ENCODE measurements at regions not wholly inside any gene's neighbourhood (a gene's known extent, or its start where the extent isn't known, plus 50 kb on each side); places are given as distances from the start of the nearest gene placed in this dataset.

DNA sequence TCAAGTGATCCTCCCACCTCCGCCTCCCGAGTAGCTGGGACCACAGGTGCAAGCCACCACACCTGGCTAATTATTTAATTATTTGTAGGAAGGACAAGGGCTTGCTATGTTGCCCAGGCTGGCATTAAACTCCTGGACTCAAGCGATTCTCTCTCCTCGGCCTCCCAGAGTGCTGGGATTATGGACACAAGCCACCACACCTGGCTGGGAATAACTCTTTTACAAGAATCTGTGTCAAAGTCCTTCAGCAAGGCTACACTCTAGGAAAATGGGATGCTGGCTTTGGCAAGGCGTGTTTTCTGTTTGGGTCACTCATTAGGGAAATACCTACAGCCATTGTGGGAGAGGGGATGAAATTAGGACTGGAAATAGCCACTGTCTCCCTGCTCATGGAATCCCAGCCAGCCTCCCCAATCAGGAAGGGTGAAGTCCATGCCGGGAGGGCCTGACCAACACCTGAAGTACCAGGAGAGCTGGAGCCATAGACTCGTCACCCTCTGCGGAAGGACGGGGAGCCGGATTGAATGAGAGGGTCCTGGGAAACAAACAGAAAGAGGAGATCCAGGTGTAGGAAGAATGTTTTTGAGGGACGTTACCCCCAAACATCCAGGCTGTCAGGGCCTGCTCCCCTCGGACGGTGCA lies 72.2 kb upstream of the MYL10 start:
- TF ChIP-seq, protein P1, sequence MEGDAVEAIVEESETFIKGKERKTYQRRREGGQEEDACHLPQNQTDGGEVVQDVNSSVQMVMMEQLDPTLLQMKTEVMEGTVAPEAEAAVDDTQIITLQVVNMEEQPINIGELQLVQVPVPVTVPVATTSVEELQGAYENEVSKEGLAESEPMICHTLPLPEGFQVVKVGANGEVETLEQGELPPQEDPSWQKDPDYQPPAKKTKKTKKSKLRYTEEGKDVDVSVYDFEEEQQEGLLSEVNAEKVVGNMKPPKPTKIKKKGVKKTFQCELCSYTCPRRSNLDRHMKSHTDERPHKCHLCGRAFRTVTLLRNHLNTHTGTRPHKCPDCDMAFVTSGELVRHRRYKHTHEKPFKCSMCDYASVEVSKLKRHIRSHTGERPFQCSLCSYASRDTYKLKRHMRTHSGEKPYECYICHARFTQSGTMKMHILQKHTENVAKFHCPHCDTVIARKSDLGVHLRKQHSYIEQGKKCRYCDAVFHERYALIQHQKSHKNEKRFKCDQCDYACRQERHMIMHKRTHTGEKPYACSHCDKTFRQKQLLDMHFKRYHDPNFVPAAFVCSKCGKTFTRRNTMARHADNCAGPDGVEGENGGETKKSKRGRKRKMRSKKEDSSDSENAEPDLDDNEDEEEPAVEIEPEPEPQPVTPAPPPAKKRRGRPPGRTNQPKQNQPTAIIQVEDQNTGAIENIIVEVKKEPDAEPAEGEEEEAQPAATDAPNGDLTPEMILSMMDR (IDR thresholded peaks at IDR 0.05; ENCODE audit: extremely low read depth in 1 of 2, insufficient read depth in 1 of 2, low read depth in 1 of 2, low read length in 2 of 2): no peak
- TF ChIP-seq, protein P2, sequence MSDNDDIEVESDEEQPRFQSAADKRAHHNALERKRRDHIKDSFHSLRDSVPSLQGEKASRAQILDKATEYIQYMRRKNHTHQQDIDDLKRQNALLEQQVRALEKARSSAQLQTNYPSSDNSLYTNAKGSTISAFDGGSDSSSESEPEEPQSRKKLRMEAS (IDR thresholded peaks at IDR 0.05; ENCODE audit: insufficient read depth, insufficient read length): no peak
- TF ChIP-seq EZH2 (IDR thresholded peaks at IDR 0.05; ENCODE audit: borderline replicate concordance, low read depth, low read length, severe bottlenecking) (no peak), POLR2A (IDR thresholded peaks at IDR 0.05; ENCODE audit: low read depth, low read length) (no peak), JUN (IDR thresholded peaks at IDR 0.05; ENCODE audit: borderline replicate concordance, insufficient read depth, insufficient read length, low read depth) (no peak), MYC (IDR thresholded peaks at IDR 0.05; ENCODE audit: low read depth, low read length) (no peak), POLR2AphosphoS5 (IDR thresholded peaks at IDR 0.05; ENCODE audit: insufficient read depth, low read depth, low read length) (no peak), FOS (IDR thresholded peaks at IDR 0.05; ENCODE audit: borderline replicate concordance, insufficient read depth, low read length) (no peak)
